ENCODE measurements at regions not wholly inside any gene's neighbourhood (a gene's known extent, or its start where the extent isn't known, plus 50 kb on each side); places are given as distances from the start of the nearest gene placed in this dataset.

- H3K27me3 ChIP-seq (replicated peaks; ENCODE audit: insufficient read depth), result no peaks in the 10 kb centered on the region
- H3K36me3 ChIP-seq, result no peaks in the 10 kb centered on the region
- no peaks in the 10 kb centered on the region for H3K9me3 ChIP-seq
- H3K4me3 ChIP-seq, result no peak overlapping the region
- DNase-seq (ENCODE audit: low spot score), result no peak
- no peak overlapping the region for H3K27ac ChIP-seq
- no peaks in the 10 kb centered on the region for H3K4me1 ChIP-seq (ENCODE audit: control insufficient read depth in 1 of 2, low read depth in 2 of 2)
- ATAC-seq (ENCODE audit: insufficient number of reproducible peaks, low FRiP score, low read depth), result no peak
- no peak for TF ChIP-seq CTCF (IDR thresholded peaks at IDR 0.05)
These were observed 439.4 kb upstream of the ZNF462 start for GRCh38 chr9:106423575-106423974.

GRCh38 chr9:106432631-106433030 lies 430.3 kb upstream of the ZNF462 start:
- Histone ChIP-seq H3K4me3 (no peak overlapping the region), H3K9me3 (no peaks in the 10 kb centered on the region), H3K27me3 (replicated peaks; ENCODE audit: insufficient read depth) (no peaks in the 10 kb centered on the region), H3K36me3 (no peaks in the 10 kb centered on the region), H3K4me1 (ENCODE audit: control insufficient read depth in 1 of 2, low read depth in 2 of 2) (no peaks in the 10 kb centered on the region), H3K27ac (no peak overlapping the region)
- DNase-seq (ENCODE audit: low spot score), result no peak
- ATAC-seq (ENCODE audit: insufficient number of reproducible peaks, low FRiP score, low read depth), result no peak
- TF ChIP-seq CTCF (IDR thresholded peaks at IDR 0.05), result no peak

- Histone ChIP-seq H3K27me3 (replicated peaks; ENCODE audit: insufficient read depth) (no peaks in the 10 kb centered on the region), H3K4me3 (no peak overlapping the region), H3K9me3 (no peaks in the 10 kb centered on the region), H3K36me3 (no peaks in the 10 kb centered on the region), H3K4me1 (ENCODE audit: control insufficient read depth in 1 of 2, low read depth in 2 of 2) (no peaks in the 10 kb centered on the region), H3K27ac (no peak overlapping the region)
- DNase-seq (ENCODE audit: low spot score), result no peak
- no peak for ATAC-seq (ENCODE audit: insufficient number of reproducible peaks, low FRiP score, low read depth)
- TF ChIP-seq CTCF (IDR thresholded peaks at IDR 0.05), result no peak
These were observed 424.0 kb upstream of the ZNF462 start for GRCh38 chr9:106438928-106439327.

- Histone ChIP-seq H3K36me3 (no peaks in the 10 kb centered on the region), H3K27me3 (replicated peaks; ENCODE audit: insufficient read depth) (no peaks in the 10 kb centered on the region), H3K27ac (no peak overlapping the region), H3K4me3 (no peak overlapping the region), H3K4me1 (ENCODE audit: control insufficient read depth in 1 of 2, low read depth in 2 of 2) (no peaks in the 10 kb centered on the region), H3K9me3 (no peaks in the 10 kb centered on the region)
- DNase-seq (ENCODE audit: low spot score) (no peak), ATAC-seq (ENCODE audit: insufficient number of reproducible peaks, low FRiP score, low read depth) (no peak)
- TF ChIP-seq CTCF (IDR thresholded peaks at IDR 0.05), result no peak
These were observed 421.7 kb upstream of the ZNF462 start for GRCh38 chr9:106441283-106441682.

- no peaks in the 10 kb centered on the region for H3K27me3 ChIP-seq (replicated peaks; ENCODE audit: insufficient read depth)
- no peak overlapping the region for H3K4me3 ChIP-seq
- no peaks in the 10 kb centered on the region for H3K4me1 ChIP-seq (ENCODE audit: control insufficient read depth in 1 of 2, low read depth in 2 of 2)
- TF ChIP-seq CTCF (IDR thresholded peaks at IDR 0.05), result no peak
- DNase-seq (ENCODE audit: low spot score) (no peak), ATAC-seq (ENCODE audit: insufficient number of reproducible peaks, low FRiP score, low read depth) (no peak)
- H3K27ac ChIP-seq, result no peak overlapping the region
- H3K36me3 ChIP-seq, result no peaks in the 10 kb centered on the region
- H3K9me3 ChIP-seq, result no peaks in the 10 kb centered on the region
These were observed 419.4 kb upstream of the ZNF462 start for GRCh38 chr9:106443520-106443919.
